H1 (cell line): ENCODE measurements at regions not wholly inside any gene's neighbourhood (a gene's known extent, or its start where the extent isn't known, plus 50 kb on each side); places are given as distances from the start of the nearest gene placed in this dataset.

Source experiments
- CHD1 ChIP-seq: IDR thresholded peaks from 2 replicates; pipeline ENCODE4 v1.6.1; 2012; ENCODE audit warnings: low read depth, low read length, improper control_type of control experiment
- CTCF ChIP-seq, 3 experiments: IDR thresholded peaks; 1 replicate in 2 of 3; 2 replicates in 1 of 3; pipeline versions ENCODE4 v1.5.1 to v1.6.1; 2011; ENCODE audit warnings: low read length in 3 of 3, mild to moderate bottlenecking in 3 of 3, inconsistent platforms in 2 of 3, low read depth in 1 of 3, moderate library complexity in 1 of 3; ENCODE audit not compliant: insufficient read depth in 1 of 3; ENCODE audit errors: control extremely low read depth in 1 of 3
- EP300 ChIP-seq, 2 experiments: IDR thresholded peaks; 1 replicate in 1 of 2; 2 replicates in 1 of 2; pipeline ENCODE4 v1.6.1; 2011 to 2012; ENCODE audit warnings: low read depth in 2 of 2, low read length in 2 of 2, mild to moderate bottlenecking in 2 of 2, borderline replicate concordance in 1 of 2, inconsistent platforms in 1 of 2, moderate library complexity in 1 of 2
- EZH2 ChIP-seq: fragments of 200-600 bp; sonication (generic); IDR thresholded peaks from 2 replicates; pipeline ENCODE4 v1.7.1; 2012; ENCODE audit warnings: low read depth, mild to moderate bottlenecking, moderate library complexity, low read length, inconsistent platforms; ENCODE audit not compliant: severe bottlenecking
- FOSL1 ChIP-seq: IDR thresholded peaks from 2 replicates; pipeline ENCODE4 v1.6.1; 2011; ENCODE audit warnings: mild to moderate bottlenecking, low read depth, low read length, moderate library complexity; ENCODE audit not compliant: insufficient read depth
- POLR2A ChIP-seq, 2 experiments: IDR thresholded peaks; 1 replicate in 1 of 2; 2 replicates in 1 of 2; pipeline ENCODE4 v1.6.1; 2011; ENCODE audit warnings: low read depth in 2 of 2, low read length in 2 of 2, mild to moderate bottlenecking in 2 of 2; ENCODE audit errors: control extremely low read depth in 1 of 2
- POU5F1 ChIP-seq: IDR thresholded peaks from 2 replicates; pipeline ENCODE4 v1.6.1; 2011; ENCODE audit warnings: low read depth, mild to moderate bottlenecking, low read length, moderate library complexity
- SP1 ChIP-seq: IDR thresholded peaks from 2 replicates; pipeline ENCODE4 v1.6.1; 2011; ENCODE audit warnings: low read depth, low read length
- SUZ12 ChIP-seq: fragments of 200-600 bp; sonication (generic); IDR thresholded peaks from 2 replicates; pipeline ENCODE4 v1.6.1; 2012; ENCODE audit warnings: mild to moderate bottlenecking, inconsistent platforms, low read length, moderate library complexity, mixed read lengths
- ZNF274 ChIP-seq: IDR thresholded peaks from 2 replicates; pipeline ENCODE4 v1.7.0; 2012; ENCODE audit warnings: low read length, borderline replicate concordance; ENCODE audit errors: extremely low read depth

- TF ChIP-seq POLR2A (IDR thresholded peaks at IDR 0.05; ENCODE audit: control extremely low read depth in 1 of 2, low read depth in 2 of 2, low read length in 2 of 2) (no peak), EZH2 (no peak), POU5F1 (no peak), CTCF (IDR thresholded peaks at IDR 0.05; ENCODE audit: control extremely low read depth in 1 of 3, insufficient read depth in 1 of 3, low read depth in 1 of 3, low read length in 3 of 3) (no peak), CHD1 (no peak), EP300 (IDR thresholded peaks at IDR 0.05; ENCODE audit: borderline replicate concordance in 1 of 2, low read depth in 2 of 2, low read length in 2 of 2) (no peak), FOSL1 (no peak), SP1 (no peak), ZNF274 (no peak), SUZ12 (no peak)
Measured at GRCh38 chr17:52754838-52755237, 596.3 kb upstream of the CA10 start.
